Naive B cell (primary cell): ENCODE measurements at regions not wholly inside any gene's neighbourhood (a gene's known extent, or its start where the extent isn't known, plus 50 kb on each side); places are given as distances from the start of the nearest gene placed in this dataset.

Experiments
- ATAC-seq, 2 donors: fragments of 150-1000 bp; cut with Tn5 transposase; 2 replicates each; pipeline ENCODE4 v1.10.0; 2021; ENCODE audit warnings: low read depth in 2 of 2, mild to moderate bottlenecking in 2 of 2, moderate library complexity in 2 of 2
- DNase-seq: peaks from one replicate; pipeline ENCODE4 v3.0.0; 2022
- H3K27ac Mint-ChIP-seq, 6 donors: one replicate each; pipeline ENCODE4 v1.8.0; 2020 to 2022; ENCODE audit warnings: mild to moderate bottlenecking in 6 of 6, mixed read lengths in 6 of 6, moderate library complexity in 5 of 6, inconsistent platforms in 2 of 6
- H3K27me3 Mint-ChIP-seq, 3 donors: one replicate each; pipeline ENCODE4 v1.8.0; 2021 to 2022; ENCODE audit warnings: mixed read lengths in 3 of 3, mild to moderate bottlenecking in 1 of 3
- H3K36me3 Mint-ChIP-seq, 2 donors: one replicate each; pipeline ENCODE4 v1.8.0; 2020 to 2022; ENCODE audit warnings: mixed read lengths in 2 of 2, inconsistent platforms in 1 of 2, mild to moderate bottlenecking in 1 of 2
- H3K4me1 Mint-ChIP-seq, 3 donors: one replicate each; pipeline ENCODE4 v1.8.0; 2020 to 2022; ENCODE audit warnings: mixed read lengths in 3 of 3, inconsistent platforms in 1 of 3, mild to moderate bottlenecking in 1 of 3, moderate library complexity in 1 of 3
- H3K4me3 Mint-ChIP-seq, 8 donors: one replicate each; pipeline ENCODE4 v1.8.0; 2020 to 2022; ENCODE audit warnings: mild to moderate bottlenecking in 8 of 8, mixed read lengths in 8 of 8, moderate library complexity in 8 of 8, inconsistent platforms in 2 of 8
- H3K9me3 Mint-ChIP-seq, 7 donors: one replicate each; pipeline ENCODE4 v1.8.0; 2020 to 2022; ENCODE audit warnings: mixed read lengths in 7 of 7, mild to moderate bottlenecking in 5 of 7, inconsistent platforms in 2 of 7, moderate library complexity in 1 of 7

DNA sequence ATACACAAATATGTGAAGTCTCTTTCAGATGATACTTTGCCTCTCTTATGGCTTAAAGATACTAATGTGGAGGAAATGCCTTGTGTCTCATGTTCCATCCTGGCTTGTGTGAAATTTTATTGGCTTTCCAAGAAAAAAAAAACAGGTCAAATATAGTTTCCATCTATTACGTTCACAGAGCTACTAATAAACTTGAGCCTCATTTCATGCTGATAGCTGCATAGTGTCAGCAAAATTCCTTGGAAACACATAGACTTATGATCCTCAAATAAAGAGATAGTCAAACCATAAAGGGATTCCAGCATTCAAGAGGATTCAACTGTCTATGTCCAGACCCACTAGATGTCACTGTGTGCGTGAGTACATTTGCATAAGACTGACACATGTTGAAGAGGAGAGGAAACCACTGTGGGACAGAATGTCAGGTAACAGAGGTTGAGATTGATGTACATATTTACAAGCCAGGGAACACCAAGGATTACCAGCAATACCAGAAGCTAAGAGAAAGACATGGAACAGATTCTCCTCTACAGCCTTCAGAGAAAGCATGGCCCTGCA is 266.6 kb downstream of the COL12A1 start:
- H3K4me3 Mint-ChIP-seq, result no peak overlapping the region
- no peaks in the 10 kb centered on the region for H3K27me3 Mint-ChIP-seq
- H3K36me3 Mint-ChIP-seq, result no peaks in the 10 kb centered on the region
- no peak overlapping the region for H3K27ac Mint-ChIP-seq
- DNase-seq (no peak), ATAC-seq (no peak)
- H3K4me1 Mint-ChIP-seq, result no peaks in the 10 kb centered on the region
- H3K9me3 Mint-ChIP-seq, result peaks cover 0 to 4% (median 0%) of the 10 kb centered on the region in 7 donors

DNA sequence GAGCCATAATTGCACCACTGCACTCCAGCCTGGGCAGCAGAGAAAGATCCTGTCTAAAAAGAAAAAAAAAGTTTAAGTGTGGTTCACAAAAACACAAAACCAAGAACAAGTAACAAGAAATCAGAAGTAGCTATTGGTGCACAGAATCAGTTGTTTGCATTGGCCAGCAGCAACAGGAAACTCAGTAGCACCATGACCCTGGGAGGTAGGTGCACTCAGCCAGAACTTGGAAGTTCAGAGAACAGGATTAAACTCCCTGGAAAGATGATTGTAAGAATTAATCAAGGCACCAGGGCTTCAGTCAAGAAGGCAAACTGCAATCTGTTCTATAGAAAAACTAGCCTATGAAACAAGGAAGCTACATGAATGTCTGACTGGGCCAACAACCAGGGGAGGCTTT is 267.9 kb downstream of the COL12A1 start:
- Mint-ChIP-seq H3K4me3 (no peak overlapping the region), H3K27me3 (no peaks in the 10 kb centered on the region), H3K4me1 (no peaks in the 10 kb centered on the region), H3K36me3 (no peaks in the 10 kb centered on the region), H3K27ac (no peak overlapping the region), H3K9me3 (peaks cover 0 to 1% (median 0%) of the 10 kb centered on the region in 7 donors)
- ATAC-seq, result no peak
- no peak for DNase-seq

DNA sequence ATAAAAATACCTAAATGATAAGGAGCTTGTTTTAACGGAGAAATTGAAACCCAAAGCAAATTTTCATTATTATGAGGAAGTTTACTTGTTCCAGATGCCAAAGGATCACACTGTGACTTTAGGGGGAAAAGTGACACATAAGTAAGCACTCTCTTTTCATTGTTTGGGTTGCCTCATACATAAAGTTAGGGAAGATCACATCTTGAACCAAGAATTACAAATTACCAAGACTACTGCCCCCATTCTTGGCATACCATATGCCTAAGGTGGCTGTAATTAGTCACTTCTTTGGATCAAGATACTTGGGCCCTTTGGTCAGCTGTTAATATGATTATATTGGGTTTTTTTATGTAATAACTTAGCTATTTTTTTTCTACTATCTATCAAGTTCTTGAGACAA is 269.0 kb downstream of the COL12A1 start:
- Mint-ChIP-seq H3K4me3 (no peak overlapping the region), H3K27ac (no peak overlapping the region), H3K36me3 (no peaks in the 10 kb centered on the region), H3K4me1 (no peaks in the 10 kb centered on the region), H3K9me3 (peaks cover 0 to 2% (median 0%) of the 10 kb centered on the region in 7 donors), H3K27me3 (no peaks in the 10 kb centered on the region)
- DNase-seq (no peak), ATAC-seq (no peak)

DNA sequence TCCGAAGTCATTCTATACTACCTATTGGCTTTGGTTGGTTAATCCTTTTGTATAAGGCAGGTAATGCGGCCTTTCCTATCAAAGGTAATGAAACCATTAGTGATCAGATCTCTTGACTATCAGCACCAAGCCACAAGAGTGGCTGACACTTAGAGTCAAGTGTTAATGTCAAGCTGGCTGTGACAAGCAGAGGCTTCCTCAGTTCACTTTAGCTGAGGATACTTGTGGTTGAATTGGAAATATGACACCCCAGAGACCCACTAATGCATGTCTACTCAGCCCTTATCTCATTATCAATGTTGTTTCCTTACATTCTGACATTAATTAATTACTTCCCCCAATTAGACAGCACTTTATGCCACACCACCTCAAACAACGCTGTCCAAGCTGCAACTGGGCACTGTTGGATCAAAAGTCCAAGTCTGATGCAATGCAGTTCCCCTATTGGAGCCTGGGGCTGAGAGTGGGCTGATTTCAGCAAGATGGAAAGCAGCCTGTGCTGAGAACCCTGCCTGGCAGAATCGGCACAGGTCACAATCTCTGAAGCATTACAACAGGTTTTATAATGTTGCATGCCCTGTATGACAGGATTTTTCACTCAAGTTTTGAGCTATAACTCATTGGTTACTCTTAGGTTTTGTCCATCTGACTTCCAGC is 273.5 kb downstream of the COL12A1 start:
- H3K27ac Mint-ChIP-seq, result no peak overlapping the region
- H3K4me1 Mint-ChIP-seq, result no peaks in the 10 kb centered on the region
- H3K9me3 Mint-ChIP-seq, result peaks cover 0 to 6% (median 0%) of the 10 kb centered on the region in 7 donors
- no peak for ATAC-seq
- DNase-seq, result no peak
- H3K36me3 Mint-ChIP-seq, result no peaks in the 10 kb centered on the region
- no peaks in the 10 kb centered on the region for H3K27me3 Mint-ChIP-seq
- no peak overlapping the region for H3K4me3 Mint-ChIP-seq

DNA sequence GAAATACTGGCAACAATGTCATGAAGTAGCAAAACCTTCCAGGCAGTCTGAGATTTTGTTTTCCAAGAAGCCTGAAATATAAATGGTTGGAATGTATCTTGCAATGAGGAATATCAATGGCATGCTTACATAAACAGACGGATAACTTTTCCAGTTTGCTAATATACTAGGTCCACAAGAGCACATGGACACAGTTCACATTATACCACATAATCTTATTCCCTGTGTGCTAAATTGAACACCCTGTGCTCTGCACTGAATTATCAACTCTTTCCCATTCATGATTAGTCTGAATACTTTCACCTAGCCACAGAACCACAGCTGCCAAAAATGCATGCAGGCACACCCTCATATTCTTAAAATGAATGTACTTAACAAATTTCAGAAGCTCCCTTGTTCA is 274.3 kb downstream of the COL12A1 start:
- H3K27me3 Mint-ChIP-seq, result no peaks in the 10 kb centered on the region
- ATAC-seq (no peak), DNase-seq (no peak)
- peaks cover 0 to 6% (median 0%) of the 10 kb centered on the region in 7 donors for H3K9me3 Mint-ChIP-seq
- no peak overlapping the region for H3K4me3 Mint-ChIP-seq
- no peaks in the 10 kb centered on the region for H3K36me3 Mint-ChIP-seq
- no peaks in the 10 kb centered on the region for H3K4me1 Mint-ChIP-seq
- no peak overlapping the region for H3K27ac Mint-ChIP-seq

DNA sequence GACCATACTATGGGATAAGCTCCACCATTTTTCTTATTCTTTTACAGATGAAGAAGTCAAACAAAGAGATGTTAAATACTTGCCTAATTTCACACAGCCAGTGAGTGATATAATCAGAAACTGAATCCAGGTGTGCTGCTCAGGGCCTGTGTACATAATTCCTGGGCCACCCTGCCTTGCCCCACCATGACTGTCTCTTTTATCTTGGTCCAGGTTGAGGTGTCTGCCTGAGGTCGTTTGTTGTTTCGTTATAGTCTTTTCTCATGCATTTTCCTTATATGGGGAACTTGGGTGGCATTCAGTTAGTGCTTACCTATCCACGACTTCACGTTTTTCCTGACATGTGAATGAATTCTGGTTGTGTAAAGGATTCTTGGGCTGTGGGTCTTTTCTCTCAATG is 277.6 kb downstream of the COL12A1 start:
- no peak overlapping the region for H3K27ac Mint-ChIP-seq
- H3K27me3 Mint-ChIP-seq, result no peaks in the 10 kb centered on the region
- DNase-seq (no peak), ATAC-seq (no peak)
- H3K4me3 Mint-ChIP-seq, result no peak overlapping the region
- peaks cover 0 to 3% (median 0%) of the 10 kb centered on the region in 3 donors for H3K4me1 Mint-ChIP-seq
- no peaks in the 10 kb centered on the region for H3K36me3 Mint-ChIP-seq
- peaks cover 0 to 6% (median 0%) of the 10 kb centered on the region in 7 donors for H3K9me3 Mint-ChIP-seq

DNA sequence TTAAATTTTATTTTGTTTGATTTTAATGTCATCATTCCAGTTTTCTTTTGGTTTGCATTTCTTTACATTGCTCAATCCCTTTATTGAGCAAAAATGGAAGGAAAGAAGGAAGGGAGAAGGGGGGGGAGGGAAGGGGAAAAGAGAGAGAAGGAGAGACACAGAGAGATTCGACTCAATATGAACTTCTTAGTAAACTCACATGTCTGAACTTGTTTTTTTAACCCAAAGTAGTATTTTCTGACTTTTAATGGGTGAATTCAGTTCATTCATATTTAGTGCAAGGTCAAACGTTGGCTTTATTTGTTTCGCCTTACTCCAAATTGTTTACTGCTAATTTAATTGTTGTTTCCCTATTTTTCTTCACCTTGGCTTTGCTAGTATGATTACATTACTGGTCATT is 278.6 kb downstream of the COL12A1 start:
- peaks cover 0 to 3% (median 0%) of the 10 kb centered on the region in 3 donors for H3K4me1 Mint-ChIP-seq
- peaks cover 0 to 4% (median 0%) of the 10 kb centered on the region in 7 donors for H3K9me3 Mint-ChIP-seq
- DNase-seq (no peak), ATAC-seq (no peak)
- H3K27me3 Mint-ChIP-seq, result no peaks in the 10 kb centered on the region
- H3K36me3 Mint-ChIP-seq, result no peaks in the 10 kb centered on the region
- no peak overlapping the region for H3K27ac Mint-ChIP-seq
- H3K4me3 Mint-ChIP-seq, result no peak overlapping the region

DNA sequence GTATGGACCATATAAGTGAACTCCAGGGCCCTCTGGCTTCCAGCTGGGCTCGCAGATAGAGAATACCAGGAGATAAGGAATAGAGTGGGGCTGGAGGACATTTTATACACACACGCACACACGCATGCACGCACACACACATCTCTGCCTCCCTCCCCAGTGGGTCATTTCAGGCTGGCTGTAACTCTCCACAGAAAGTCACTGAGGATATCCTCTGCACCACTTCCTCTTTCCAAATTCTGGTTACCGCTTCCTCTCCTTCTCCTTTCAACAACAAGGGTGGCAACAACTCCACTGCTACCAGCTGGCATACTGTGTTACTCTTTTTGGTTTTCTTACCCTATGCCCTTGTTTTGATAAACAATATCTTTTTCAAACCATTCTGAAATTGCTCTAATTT is 280.2 kb downstream of the COL12A1 start:
- DNase-seq, result no peak
- no peak for ATAC-seq
- Mint-ChIP-seq H3K27ac (no peak overlapping the region), H3K4me3 (no peak overlapping the region), H3K9me3 (peaks cover 0 to 4% (median 0%) of the 10 kb centered on the region in 7 donors), H3K4me1 (peaks cover 0 to 3% (median 0%) of the 10 kb centered on the region in 3 donors), H3K27me3 (no peaks in the 10 kb centered on the region), H3K36me3 (no peaks in the 10 kb centered on the region)

DNA sequence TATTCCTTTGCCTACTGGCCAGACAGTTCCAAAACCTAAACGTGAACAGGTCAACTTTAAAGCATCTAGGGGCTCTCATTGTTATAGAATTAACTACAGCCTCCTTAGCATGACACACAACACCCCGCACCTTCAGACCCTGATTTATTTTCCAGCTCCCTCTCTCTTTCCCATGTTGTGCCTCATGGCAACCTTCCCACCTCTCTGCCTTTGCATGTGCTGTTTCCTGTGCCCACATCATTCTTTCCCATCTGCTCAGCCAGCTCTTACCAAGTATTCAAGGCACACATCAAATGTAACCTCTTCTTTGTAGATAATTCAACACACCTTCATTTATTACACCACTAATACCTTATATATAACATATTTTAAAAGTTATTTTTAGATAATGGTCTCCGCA is 291.0 kb downstream of the COL12A1 start:
- Mint-ChIP-seq H3K9me3 (peaks cover 0 to 5% (median 0%) of the 10 kb centered on the region in 7 donors), H3K36me3 (no peaks in the 10 kb centered on the region), H3K4me1 (no peaks in the 10 kb centered on the region), H3K4me3 (no peak overlapping the region), H3K27me3 (no peaks in the 10 kb centered on the region), H3K27ac (no peak overlapping the region)
- ATAC-seq (no peak), DNase-seq (no peak)

DNA sequence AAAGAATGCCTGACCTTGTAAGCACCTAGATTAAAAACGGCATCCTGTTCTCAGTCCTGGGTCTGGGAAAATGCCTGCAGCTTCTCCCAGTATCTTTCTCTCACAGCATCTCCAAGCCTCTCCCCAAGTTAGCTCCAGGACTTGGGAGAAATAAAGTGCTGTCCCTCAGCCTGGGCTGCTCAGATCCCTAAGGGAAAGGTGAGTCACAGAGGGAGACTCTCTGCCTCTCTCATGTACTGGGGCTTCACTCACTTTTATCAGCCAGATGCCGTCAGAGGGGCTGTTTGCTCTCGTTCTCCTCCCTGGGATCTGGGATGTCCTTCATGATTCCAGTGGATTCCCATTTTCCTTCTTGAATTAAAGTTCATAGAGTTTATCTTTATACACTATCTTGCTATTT is 293.6 kb downstream of the COL12A1 start:
- DNase-seq (no peak), ATAC-seq (no peak)
- Mint-ChIP-seq H3K27ac (no peak overlapping the region), H3K27me3 (no peaks in the 10 kb centered on the region), H3K9me3 (peaks cover 0 to 5% (median 0%) of the 10 kb centered on the region in 7 donors), H3K4me3 (no peak overlapping the region), H3K36me3 (no peaks in the 10 kb centered on the region), H3K4me1 (no peaks in the 10 kb centered on the region)

DNA sequence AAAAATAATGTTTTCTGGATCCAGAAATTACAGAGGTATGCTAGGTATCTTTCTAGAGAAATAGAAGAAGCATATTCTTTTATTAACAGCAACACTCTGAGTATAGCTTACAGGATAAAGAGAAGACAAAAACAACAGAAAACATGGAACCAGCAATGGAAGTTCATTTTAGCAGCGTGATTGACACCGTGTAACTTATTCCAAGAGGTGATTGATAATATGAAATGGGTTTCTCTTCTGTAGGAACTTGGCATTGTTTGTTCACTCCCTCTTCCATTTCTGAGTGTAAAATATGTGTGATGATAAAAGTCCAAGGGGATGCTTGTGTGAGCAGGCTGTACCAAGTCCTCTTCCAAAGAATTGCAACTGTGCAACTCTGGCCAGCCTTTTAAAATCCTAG is 303.0 kb downstream of the COL12A1 start:
- H3K27me3 Mint-ChIP-seq, result no peaks in the 10 kb centered on the region
- no peak overlapping the region for H3K4me3 Mint-ChIP-seq
- ATAC-seq (no peak), DNase-seq (no peak)
- H3K36me3 Mint-ChIP-seq, result peaks cover 4 to 14% of the 10 kb centered on the region in 2 donors
- no peaks in the 10 kb centered on the region for H3K4me1 Mint-ChIP-seq
- H3K9me3 Mint-ChIP-seq, result peaks cover 6 to 31% (median 11%) of the 10 kb centered on the region in 7 donors
- no peak overlapping the region for H3K27ac Mint-ChIP-seq

DNA sequence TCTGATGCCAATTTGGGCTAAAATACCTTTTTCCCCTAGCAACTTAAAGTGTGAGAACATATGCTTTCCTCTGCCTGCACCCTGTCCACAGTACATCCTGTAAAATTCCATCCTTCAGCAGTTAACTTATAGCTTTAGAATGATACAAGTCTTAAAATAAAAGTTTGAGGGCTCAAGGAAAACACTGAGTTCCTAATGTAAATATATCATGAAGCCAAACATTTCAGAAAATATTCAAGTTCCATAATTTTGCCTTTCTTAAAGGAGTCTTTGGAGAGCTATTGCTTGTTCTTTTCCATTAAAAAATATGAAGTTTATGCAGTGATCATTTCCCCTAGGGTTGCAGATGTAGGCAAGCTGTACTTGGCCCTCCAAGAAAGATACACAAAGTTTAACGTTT is 303.8 kb downstream of the COL12A1 start:
- Mint-ChIP-seq H3K4me3 (no peak overlapping the region), H3K4me1 (no peaks in the 10 kb centered on the region), H3K9me3 (peaks cover 8 to 37% (median 11%) of the 10 kb centered on the region in 7 donors), H3K27ac (no peak overlapping the region), H3K36me3 (peaks cover 4 to 14% of the 10 kb centered on the region in 2 donors), H3K27me3 (no peaks in the 10 kb centered on the region)
- DNase-seq (no peak), ATAC-seq (no peak)

DNA sequence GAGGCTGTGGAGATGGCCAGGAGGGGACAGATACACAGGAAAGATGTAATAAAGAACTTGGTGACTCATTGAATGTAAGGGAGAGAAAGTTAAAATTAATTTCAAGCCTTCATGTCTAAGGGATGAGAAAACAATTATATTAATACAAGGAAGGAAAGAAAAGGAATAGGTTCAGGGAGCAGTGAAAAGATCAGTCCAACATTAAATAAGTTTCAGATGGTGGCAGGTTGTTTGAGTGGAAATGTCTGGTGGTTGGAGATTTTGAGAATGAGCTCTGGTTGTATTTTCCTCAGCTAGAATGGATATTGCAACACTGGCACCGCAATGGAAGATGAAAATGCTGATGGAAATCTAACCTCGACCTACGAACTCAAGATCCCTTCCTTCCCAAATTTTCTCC is 304.3 kb downstream of the COL12A1 start:
- no peaks in the 10 kb centered on the region for H3K4me1 Mint-ChIP-seq
- ATAC-seq, result no peak

DNA sequence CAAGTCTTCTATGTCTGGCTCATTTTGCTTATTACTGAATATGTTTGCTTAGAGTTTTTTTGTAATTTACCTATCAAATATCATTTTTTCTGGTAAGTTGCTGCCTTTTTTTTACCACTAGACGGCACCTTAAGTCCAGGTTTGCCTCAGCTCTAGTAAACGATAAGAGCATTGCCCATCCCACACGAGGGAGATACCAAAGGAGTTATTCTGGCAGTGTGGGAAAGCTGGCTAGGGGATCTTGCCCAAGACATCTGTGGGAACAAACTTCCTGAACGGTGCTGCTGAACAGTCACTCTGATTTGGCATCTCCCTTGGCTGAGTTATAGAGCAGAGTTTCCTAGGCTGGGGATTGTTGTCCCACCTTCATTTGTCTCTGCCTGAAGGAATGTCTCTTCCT is 306.4 kb downstream of the COL12A1 start:
- ATAC-seq, result no peak
- no peak overlapping the region for H3K4me3 Mint-ChIP-seq
- DNase-seq, result no peak
- no peaks in the 10 kb centered on the region for H3K27me3 Mint-ChIP-seq
- H3K27ac Mint-ChIP-seq, result no peak overlapping the region
- no peaks in the 10 kb centered on the region for H3K4me1 Mint-ChIP-seq
- peaks cover 0 to 4% of the 10 kb centered on the region in 2 donors for H3K36me3 Mint-ChIP-seq
- peaks cover 0 to 35% (median 4%) of the 10 kb centered on the region in 7 donors for H3K9me3 Mint-ChIP-seq

More for the DNA sequence above, 304.3 kb downstream of the COL12A1 start:
- peaks cover 8 to 37% (median 10%) of the 10 kb centered on the region in 7 donors for H3K9me3 Mint-ChIP-seq
- H3K36me3 Mint-ChIP-seq, result peaks cover 4 to 11% of the 10 kb centered on the region in 2 donors
- H3K27me3 Mint-ChIP-seq, result no peaks in the 10 kb centered on the region
- H3K27ac Mint-ChIP-seq, result no peak overlapping the region
- no peak overlapping the region for H3K4me3 Mint-ChIP-seq
- no peak for DNase-seq
